ENCODE measurements at regions not wholly inside any gene's neighbourhood (a gene's known extent, or its start where the extent isn't known, plus 50 kb on each side); places are given as distances from the start of the nearest gene placed in this dataset.
A peak's percentile ranks its signal among the peaks of the same experiment; 100 is the strongest.

- intact Hi-C loops (cut with DNase I) = no loop called here
- H3K27me3 ChIP-seq = no peaks in the 10 kb centered on the region
- no peak for TF ChIP-seq POLR2A (IDR thresholded peaks at IDR 0.05)
- TF ChIP-seq CTCF (IDR thresholded peaks at IDR 0.05) = no peak
- TF ChIP-seq POLR2AphosphoS5 (IDR thresholded peaks at IDR 0.05; ENCODE audit: insufficient read depth in 1 of 2, low read depth in 1 of 2) = no peak
- no peak overlapping the region for H3K4me3 ChIP-seq
- DNase-seq (ENCODE audit: extremely low spot score in 2 of 2) = peak; percentile 64 to 72
- no peaks in the 10 kb centered on the region for H3K36me3 ChIP-seq
- no peak overlapping the region for H3K27ac ChIP-seq
- H3K9me3 ChIP-seq = no peaks in the 10 kb centered on the region
- H3K4me1 ChIP-seq = no peaks in the 10 kb centered on the region
These were observed 121.2 kb downstream of the PXDC1 start for GRCh38 chr6:3630258-3630835.

DNA sequence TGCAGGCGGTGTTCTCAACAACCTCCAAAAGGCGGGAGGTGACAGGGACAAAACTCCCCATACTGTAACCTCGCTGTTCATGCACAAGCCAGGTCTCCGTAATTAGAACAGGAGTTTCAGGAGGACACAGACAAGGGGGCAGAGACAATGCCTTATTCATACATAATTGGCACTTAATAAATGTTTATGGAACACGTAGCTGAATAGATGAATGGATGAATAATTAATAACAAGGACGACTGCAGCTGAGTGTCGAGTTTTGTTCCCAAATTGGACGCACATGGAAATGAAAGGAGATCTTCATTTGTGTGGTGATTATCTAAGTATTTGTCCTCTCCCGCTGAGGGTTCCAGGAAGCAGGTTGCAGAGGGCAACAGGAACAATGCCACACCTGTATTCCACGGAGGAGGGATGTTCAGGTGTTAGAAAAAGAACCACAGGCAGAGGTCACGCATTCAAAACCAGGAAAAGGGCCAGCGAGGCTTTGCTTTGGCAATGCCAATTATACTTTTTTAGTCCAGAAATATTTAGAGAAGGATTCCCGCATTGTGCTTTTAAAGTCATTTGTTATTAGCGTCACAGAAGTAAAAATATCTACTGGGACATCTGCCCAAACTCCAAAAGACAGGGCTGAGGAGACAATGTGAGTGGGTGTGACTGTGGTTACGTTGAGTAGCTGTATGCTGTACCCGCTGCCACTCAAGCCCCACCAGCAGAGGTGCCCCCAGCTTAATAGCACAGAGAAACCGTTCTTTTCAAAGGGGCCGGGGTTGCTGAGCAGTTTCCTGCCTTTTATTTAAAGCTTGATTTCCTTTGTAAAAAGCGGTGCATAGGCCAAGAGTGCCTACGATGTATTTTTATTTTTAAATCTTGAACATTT, 123.3 kb downstream of the PXDC1 start:
- TF ChIP-seq CTCF (IDR thresholded peaks at IDR 0.05) = no peak
- no peak for TF ChIP-seq POLR2A (IDR thresholded peaks at IDR 0.05)
- TF ChIP-seq POLR2AphosphoS5 (IDR thresholded peaks at IDR 0.05; ENCODE audit: insufficient read depth in 1 of 2, low read depth in 1 of 2) = no peak
- intact Hi-C loops (cut with DNase I) = no loop called here
- Histone ChIP-seq H3K36me3 (no peaks in the 10 kb centered on the region), H3K27me3 (no peaks in the 10 kb centered on the region), H3K27ac (no peak overlapping the region), H3K9me3 (no peaks in the 10 kb centered on the region), H3K4me3 (no peak overlapping the region), H3K4me1 (no peaks in the 10 kb centered on the region)
- peak; percentile 2 to 47 for DNase-seq (ENCODE audit: extremely low spot score in 2 of 2)

DNA sequence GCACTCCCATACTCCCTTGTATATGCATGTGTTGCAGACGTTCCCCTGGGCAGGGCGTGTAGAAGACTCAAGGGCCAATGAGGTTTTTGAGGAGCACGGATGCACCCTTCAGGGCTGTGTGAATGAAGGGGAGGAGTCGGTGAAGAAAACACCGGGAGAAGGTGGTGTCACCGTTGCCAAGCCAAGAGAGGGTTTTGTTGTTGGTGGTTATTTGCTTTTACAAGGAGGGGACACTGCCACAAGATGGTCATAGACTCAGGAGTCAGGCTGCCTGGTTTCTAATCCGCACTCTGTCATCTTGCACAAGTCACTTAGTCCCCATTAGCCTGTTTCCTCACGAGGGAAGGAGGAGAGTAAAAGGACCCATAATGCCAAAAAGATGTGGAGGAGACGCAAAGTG, 124.0 kb downstream of the PXDC1 start:
- DNase-seq (ENCODE audit: extremely low spot score in 2 of 2) = peak; percentile 65 to 67
- no peaks in the 10 kb centered on the region for H3K36me3 ChIP-seq
- H3K27ac ChIP-seq = no peak overlapping the region

GRCh38 chr6:3625980-3626563, 125.4 kb downstream of the PXDC1 start:
- Histone ChIP-seq H3K27ac (no peak overlapping the region), H3K4me1 (no peaks in the 10 kb centered on the region), H3K36me3 (no peaks in the 10 kb centered on the region), H3K27me3 (no peaks in the 10 kb centered on the region), H3K9me3 (no peaks in the 10 kb centered on the region), H3K4me3 (no peak overlapping the region)
- intact Hi-C loops (cut with DNase I) = no loop called here
- TF ChIP-seq CTCF (IDR thresholded peaks at IDR 0.05) (no peak), POLR2A (IDR thresholded peaks at IDR 0.05) (no peak), POLR2AphosphoS5 (IDR thresholded peaks at IDR 0.05; ENCODE audit: insufficient read depth in 1 of 2, low read depth in 1 of 2) (no peak)
- DNase-seq (ENCODE audit: extremely low spot score in 2 of 2) = peak; percentile 67 to 85

More for the DNA sequence above, 124.0 kb downstream of the PXDC1 start:
- Histone ChIP-seq H3K27me3 (no peaks in the 10 kb centered on the region), H3K4me3 (no peak overlapping the region), H3K4me1 (no peaks in the 10 kb centered on the region), H3K9me3 (no peaks in the 10 kb centered on the region)
- TF ChIP-seq CTCF (IDR thresholded peaks at IDR 0.05) (no peak), POLR2AphosphoS5 (IDR thresholded peaks at IDR 0.05; ENCODE audit: insufficient read depth in 1 of 2, low read depth in 1 of 2) (no peak), POLR2A (IDR thresholded peaks at IDR 0.05) (no peak)
- intact Hi-C loops (cut with DNase I) = no loop called here
